ENCODE measurements at regions not wholly inside any gene's neighbourhood (a gene's known extent, or its start where the extent isn't known, plus 50 kb on each side); places are given as distances from the start of the nearest gene placed in this dataset.
"Not testable (repeated sequence)": the region's sequence is repeated elsewhere in the genome, so short reads cannot be mapped to it uniquely, and the experiment has no call there.

DNA sequence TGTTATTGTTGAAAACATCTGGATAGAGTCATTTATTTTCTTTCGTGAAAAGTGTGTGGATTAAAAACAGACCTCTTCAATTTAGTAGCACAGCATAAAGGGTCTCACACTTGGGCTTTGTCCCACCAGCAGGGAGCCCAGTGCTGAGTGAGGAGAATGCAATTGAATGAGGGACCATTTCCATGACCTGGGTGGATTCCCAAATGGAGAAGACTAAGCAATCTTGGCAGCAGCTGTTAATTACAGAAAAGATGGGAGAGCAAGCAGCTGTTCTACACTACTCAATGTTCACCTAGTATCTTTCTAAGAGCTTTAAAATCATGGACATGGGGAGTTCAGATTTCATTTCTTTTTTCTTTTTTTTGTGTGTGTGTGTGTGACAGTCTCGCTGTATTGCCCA is 121.8 kb upstream of the FN1 start:
- H3K9me3 ChIP-seq (ENCODE audit: control insufficient read depth, insufficient read depth, low read length): peaks cover 2% of the 10 kb centered on the region; the same call in 1 of the 2 replicates
- H3K4me1 ChIP-seq (ENCODE audit: insufficient read depth, low read length): no peaks in the 10 kb centered on the region
- no peaks in the 10 kb centered on the region; the same call in 1 of the 2 replicates for H3K36me3 ChIP-seq (ENCODE audit: insufficient read depth, low read length)
- no peak overlapping the region for H3K9ac ChIP-seq (ENCODE audit: low read depth, low read length)

DNA sequence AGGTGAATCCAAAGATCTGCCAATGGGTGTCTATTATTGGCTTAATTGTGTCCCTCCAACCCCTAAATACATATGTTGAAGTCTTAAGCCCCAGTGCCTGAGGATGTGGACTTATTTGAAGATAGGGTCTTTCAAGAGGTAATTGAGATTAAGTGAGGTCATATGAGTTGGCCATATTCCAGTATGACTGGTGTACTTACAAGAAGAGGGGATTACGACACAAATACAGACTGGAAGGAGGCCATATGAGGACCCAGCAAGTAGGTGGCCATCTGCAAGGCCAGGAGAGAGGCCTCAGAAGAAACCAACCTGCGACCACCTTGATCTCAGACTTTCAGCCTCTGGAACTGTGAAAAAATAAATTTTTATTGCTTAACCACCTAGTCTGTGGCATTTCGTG is 121.1 kb upstream of the FN1 start:
- Histone ChIP-seq H3K9ac (ENCODE audit: low read depth, low read length) (no peak overlapping the region), H3K9me3 (ENCODE audit: control insufficient read depth, insufficient read depth, low read length) (peaks cover 2% of the 10 kb centered on the region; the same call in 1 of the 2 replicates), H3K36me3 (ENCODE audit: insufficient read depth, low read length) (no peaks in the 10 kb centered on the region; the same call in 1 of the 2 replicates), H3K4me1 (ENCODE audit: insufficient read depth, low read length) (no peaks in the 10 kb centered on the region)

DNA sequence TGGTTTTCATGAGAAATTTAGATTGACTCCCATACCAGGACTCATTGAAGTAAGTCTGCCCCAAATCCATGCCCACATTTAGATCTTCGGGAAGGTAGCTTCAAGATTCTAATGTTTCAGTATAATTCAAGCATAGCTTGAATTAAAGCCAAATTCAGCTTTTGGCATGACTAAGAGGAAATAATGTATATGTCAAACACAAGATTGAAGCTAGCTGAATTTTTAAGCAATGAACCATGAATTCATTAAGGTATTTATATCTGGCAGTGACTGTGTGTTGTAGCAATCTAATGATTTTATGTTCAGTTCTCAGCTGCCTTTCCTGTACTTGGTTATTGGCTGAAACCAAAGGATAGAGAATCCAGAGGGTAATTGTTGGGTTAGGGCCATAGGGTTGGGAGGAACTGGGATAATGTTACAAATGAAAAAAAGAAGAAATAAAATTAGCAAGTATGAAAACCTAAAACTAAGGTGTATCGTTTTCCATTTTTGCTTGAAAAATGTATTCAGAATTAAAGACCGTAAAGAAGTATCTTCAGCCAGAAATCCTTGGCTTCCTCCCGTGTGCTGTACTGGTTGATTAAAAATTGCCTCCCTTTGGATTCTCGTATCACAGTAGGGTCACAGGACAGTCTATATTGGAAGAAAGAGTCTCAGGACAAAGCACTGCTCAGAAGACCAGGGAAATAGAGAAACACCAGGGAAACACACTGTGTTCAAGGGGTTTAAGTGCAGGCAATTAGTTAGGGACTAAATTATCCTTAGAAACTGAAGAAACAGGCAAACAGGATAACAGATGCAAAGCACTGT is 119.0 kb upstream of the FN1 start:
- no peaks in the 10 kb centered on the region for H3K4me1 ChIP-seq (ENCODE audit: insufficient read depth, low read length)
- no peaks in the 10 kb centered on the region; the same call in 1 of the 2 replicates for H3K36me3 ChIP-seq (ENCODE audit: insufficient read depth, low read length)
- no peak overlapping the region for H3K9ac ChIP-seq (ENCODE audit: low read depth, low read length)
- peaks cover 2% of the 10 kb centered on the region; the same call in 1 of the 2 replicates for H3K9me3 ChIP-seq (ENCODE audit: control insufficient read depth, insufficient read depth, low read length)

DNA sequence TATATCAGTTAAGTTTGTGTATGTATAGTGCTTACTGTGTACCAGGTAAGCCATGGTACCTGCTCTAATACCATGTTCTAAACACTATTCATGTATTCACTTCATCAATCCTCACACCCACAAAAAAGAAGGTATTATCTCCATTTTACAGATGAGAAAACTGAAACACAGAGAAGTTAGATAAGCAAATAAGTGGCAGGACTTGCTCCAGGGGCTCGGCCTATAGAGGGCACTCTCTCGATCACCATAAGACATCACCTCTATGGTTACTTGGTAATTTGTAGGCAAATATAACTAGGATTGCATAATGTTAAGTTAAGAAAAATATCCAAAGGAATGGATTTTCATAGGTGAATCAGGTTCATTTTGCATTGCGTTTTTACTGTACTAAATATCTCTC is 118.1 kb upstream of the FN1 start:
- Histone ChIP-seq H3K9ac (ENCODE audit: low read depth, low read length) (no peak overlapping the region), H3K9me3 (ENCODE audit: control insufficient read depth, insufficient read depth, low read length) (peaks cover 2% of the 10 kb centered on the region; the same call in 1 of the 2 replicates), H3K4me1 (ENCODE audit: insufficient read depth, low read length) (peaks cover 4% of the 10 kb centered on the region; the same call in 1 of the 2 replicates), H3K36me3 (ENCODE audit: insufficient read depth, low read length) (no peaks in the 10 kb centered on the region)

DNA sequence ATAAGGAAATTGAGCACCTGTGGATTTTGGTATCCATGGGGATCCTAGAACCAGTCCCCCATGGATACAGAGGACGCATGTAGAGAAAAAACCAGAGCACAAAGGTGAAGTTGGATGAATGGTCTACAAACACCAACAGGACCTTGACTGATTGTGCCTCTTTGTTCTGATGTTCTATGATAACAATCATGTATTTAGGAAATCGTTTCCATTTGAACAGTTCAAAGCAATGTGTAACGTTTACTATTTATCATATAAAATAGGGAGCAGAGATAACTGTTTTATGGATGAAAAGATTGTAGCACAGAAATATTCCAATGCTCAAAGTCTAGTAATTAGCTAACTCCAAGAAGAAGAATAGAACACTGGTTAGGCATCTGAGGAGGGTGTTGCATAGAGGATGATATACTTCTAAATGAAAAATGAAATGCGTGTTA is 116.3 kb upstream of the FN1 start:
- no peaks in the 10 kb centered on the region for H3K9me3 ChIP-seq (ENCODE audit: control insufficient read depth, insufficient read depth, low read length)
- no peak overlapping the region for H3K9ac ChIP-seq (ENCODE audit: low read depth, low read length)
- no peaks in the 10 kb centered on the region for H3K36me3 ChIP-seq (ENCODE audit: insufficient read depth, low read length)
- peaks cover 9% of the 10 kb centered on the region; the same call in 1 of the 2 replicates for H3K4me1 ChIP-seq (ENCODE audit: insufficient read depth, low read length)

DNA sequence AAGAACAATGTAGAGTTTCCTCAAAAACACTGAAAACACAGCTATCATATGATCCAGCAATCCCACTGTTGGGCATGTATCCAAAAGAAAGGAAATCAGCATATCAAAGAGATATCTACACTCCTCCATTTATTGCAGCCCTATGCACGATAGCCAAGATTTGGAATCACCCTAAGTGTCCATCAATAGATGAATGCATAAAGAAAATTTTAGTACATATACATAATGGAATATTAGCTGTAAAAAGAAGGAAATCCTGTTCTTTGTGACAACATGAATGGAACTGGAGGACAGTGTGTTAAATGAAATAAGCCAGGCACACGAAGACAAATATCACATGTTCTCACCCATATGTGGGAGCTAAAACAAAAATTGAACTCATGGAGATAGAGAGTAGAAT is 114.5 kb upstream of the FN1 start:
- H3K4me1 ChIP-seq (ENCODE audit: insufficient read depth, low read length): peaks cover 18% of the 10 kb centered on the region; the same call in 1 of the 2 replicates
- no peaks in the 10 kb centered on the region for H3K9me3 ChIP-seq (ENCODE audit: control insufficient read depth, insufficient read depth, low read length)
- H3K36me3 ChIP-seq (ENCODE audit: insufficient read depth, low read length): no peaks in the 10 kb centered on the region
- no peak overlapping the region for H3K9ac ChIP-seq (ENCODE audit: low read depth, low read length)

DNA sequence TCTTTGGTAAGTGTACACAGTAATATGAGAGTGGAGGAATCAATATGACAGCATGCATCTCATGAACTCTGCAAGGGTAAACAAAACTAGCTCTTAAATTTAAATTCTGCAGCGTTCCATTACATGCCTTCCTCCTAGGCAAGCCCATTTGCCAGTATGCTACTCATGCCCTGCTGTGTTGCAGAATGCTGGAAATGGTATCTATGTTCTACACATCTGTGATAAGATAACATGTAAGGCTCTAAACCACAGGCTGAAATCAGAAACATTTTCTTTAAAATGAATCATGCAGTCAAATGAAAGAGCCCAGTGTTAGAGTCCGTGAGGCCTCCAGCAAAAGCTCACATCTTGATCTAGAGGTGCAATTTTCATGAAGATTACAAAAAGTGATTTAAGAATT is 112.8 kb upstream of the FN1 start:
- H3K36me3 ChIP-seq (ENCODE audit: insufficient read depth, low read length): no peaks in the 10 kb centered on the region
- no peak overlapping the region for H3K9ac ChIP-seq (ENCODE audit: low read depth, low read length)
- H3K9me3 ChIP-seq (ENCODE audit: control insufficient read depth, insufficient read depth, low read length): no peaks in the 10 kb centered on the region
- H3K4me1 ChIP-seq (ENCODE audit: insufficient read depth, low read length): peaks cover 18% of the 10 kb centered on the region; the same call in 1 of the 2 replicates

DNA sequence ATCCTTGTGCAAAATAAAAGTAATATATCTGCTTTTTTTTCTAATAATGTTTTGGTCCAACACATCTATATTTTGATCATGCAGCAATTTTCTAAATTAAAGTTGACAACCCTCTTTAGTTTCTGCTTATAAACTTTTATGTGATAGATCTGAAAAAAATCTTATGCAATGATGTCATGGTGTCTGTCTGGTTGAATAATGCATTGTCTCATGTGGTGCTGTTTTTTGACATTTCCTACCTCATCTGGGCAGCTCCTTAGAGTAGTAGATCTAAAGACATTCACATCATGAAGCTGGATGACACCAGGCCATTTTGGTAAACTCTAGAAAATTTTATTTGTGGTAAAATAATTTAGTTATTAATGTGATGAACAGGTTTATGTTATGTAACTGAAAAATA is 106.8 kb upstream of the FN1 start:
- Histone ChIP-seq H3K4me1 (ENCODE audit: insufficient read depth, low read length) (peaks cover 9% of the 10 kb centered on the region; the same call in 1 of the 2 replicates), H3K9me3 (ENCODE audit: control insufficient read depth, insufficient read depth, low read length) (no peaks in the 10 kb centered on the region), H3K9ac (ENCODE audit: low read depth, low read length) (no peak overlapping the region), H3K36me3 (ENCODE audit: insufficient read depth, low read length) (no peaks in the 10 kb centered on the region)

DNA sequence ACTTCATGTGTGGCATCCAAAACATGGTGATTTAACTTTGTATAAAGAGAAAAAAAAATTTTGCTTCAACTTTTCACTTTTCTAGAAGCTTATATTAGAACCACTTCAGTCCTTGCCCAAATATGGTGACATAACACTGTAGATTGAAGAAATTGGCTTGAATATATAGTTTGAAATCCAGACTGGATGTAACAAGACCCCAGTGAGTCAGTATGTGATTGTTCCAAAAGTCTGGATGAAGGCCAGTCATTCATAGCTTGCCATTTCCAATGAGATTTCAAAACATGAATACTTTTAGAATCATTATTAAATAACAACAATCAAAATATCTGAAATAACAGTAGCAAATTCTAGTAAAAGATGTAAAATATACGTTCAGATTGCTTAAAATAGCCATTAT is 104.8 kb upstream of the FN1 start:
- Histone ChIP-seq H3K36me3 (ENCODE audit: insufficient read depth, low read length) (no peaks in the 10 kb centered on the region), H3K4me1 (ENCODE audit: insufficient read depth, low read length) (0 out of 2 replicates have a peak, but pooled peaks cover under 1% of the 10 kb centered on the region), H3K9ac (ENCODE audit: low read depth, low read length) (no peak overlapping the region), H3K9me3 (ENCODE audit: control insufficient read depth, insufficient read depth, low read length) (no peaks in the 10 kb centered on the region)

DNA sequence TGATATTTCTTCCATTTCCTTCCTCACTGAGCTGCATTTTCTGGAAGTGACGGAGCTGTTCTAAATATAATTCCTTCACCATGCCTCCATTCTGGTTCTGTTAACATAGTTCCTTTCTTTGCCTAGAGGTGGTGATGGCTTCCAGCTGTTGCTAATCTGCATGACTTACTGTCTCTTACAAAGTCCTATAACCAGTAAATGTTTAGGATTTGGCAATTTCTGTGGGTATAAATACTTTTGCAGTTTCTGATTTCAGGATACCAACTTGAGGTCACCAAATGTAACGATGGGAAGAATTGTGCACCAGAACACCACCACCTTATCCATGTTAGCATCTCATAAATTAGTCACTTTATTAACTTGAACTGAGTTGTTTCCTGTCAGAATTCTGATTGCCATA is 101.7 kb upstream of the FN1 start:
- Histone ChIP-seq H3K36me3 (ENCODE audit: insufficient read depth, low read length) (no peaks in the 10 kb centered on the region), H3K4me1 (ENCODE audit: insufficient read depth, low read length) (no peaks in the 10 kb centered on the region), H3K9ac (ENCODE audit: low read depth, low read length) (no peak overlapping the region), H3K9me3 (ENCODE audit: control insufficient read depth, insufficient read depth, low read length) (peaks cover 4% of the 10 kb centered on the region)

DNA sequence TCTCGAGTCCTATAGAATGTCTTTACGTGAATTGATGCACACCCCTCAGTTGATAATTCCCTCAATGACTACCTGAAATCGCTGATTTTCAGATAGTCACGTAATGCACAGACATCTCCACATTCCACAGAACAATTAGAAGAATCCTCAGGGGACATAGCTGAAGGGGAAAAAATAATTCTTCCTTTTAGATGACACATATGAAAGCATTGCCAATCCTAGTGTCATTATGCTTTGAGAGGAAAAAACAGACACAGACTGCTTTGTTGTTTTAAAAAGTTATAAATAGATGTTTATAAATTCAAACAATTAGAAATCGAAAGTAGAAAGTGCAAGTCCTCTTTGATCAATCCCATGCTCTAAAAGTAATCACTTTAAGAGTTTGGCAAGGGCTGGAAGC is 100.6 kb upstream of the FN1 start:
- H3K9me3 ChIP-seq (ENCODE audit: control insufficient read depth, insufficient read depth, low read length): peaks cover 4% of the 10 kb centered on the region
- no peak overlapping the region for H3K9ac ChIP-seq (ENCODE audit: low read depth, low read length)
- H3K36me3 ChIP-seq (ENCODE audit: insufficient read depth, low read length): no peaks in the 10 kb centered on the region
- H3K4me1 ChIP-seq (ENCODE audit: insufficient read depth, low read length): no peaks in the 10 kb centered on the region

DNA sequence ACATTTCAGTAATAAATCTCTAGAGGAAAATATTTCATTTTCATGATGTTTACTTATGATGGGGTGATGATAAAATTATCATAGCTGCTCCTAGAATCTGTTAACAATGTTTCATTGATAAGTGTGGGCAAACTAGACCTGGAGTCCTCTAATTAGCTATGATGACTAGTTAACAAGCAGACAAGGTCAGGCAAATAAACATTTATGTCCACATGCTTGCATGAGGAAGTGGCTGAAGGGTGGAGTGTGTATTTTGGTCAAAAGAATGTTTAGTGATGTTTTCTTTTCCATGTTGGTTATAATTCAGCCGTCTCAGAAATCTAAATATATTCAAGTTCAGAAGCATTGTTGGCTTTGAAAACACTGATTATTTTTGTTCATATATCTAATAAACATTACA is 99.9 kb upstream of the FN1 start:
- no peaks in the 10 kb centered on the region for H3K36me3 ChIP-seq (ENCODE audit: insufficient read depth, low read length)
- no peak overlapping the region for H3K9ac ChIP-seq (ENCODE audit: low read depth, low read length)
- peaks cover 4% of the 10 kb centered on the region for H3K9me3 ChIP-seq (ENCODE audit: control insufficient read depth, insufficient read depth, low read length)
- no peaks in the 10 kb centered on the region for H3K4me1 ChIP-seq (ENCODE audit: insufficient read depth, low read length)

DNA sequence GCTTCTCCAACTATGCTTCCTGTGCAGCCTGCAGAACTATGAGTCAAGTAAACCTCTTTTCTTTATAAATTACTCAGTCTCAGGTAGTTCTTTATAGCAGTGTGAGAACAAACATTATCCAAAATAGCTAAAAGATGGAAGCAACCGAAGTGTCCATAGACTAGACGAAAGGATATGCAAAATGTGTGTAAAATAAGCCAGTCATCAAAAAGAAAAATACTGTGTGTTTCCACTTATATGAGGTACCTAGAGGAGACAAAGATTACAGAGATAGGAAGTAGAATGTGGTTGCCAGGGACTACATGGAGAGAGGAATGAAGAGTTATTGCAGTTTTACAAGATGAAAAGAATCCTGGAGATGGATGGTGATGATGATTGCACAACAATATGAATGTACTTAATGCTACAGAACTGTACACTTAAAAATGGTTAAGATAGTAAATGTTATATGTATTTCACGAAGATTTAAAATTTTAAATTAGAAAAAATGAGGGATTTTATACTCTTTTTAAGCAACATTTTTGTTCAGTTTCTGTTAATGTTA is 99.3 kb upstream of the FN1 start:
- no peaks in the 10 kb centered on the region for H3K36me3 ChIP-seq (ENCODE audit: insufficient read depth, low read length)
- no peak overlapping the region for H3K9ac ChIP-seq (ENCODE audit: low read depth, low read length)
- no peaks in the 10 kb centered on the region for H3K4me1 ChIP-seq (ENCODE audit: insufficient read depth, low read length)
- H3K9me3 ChIP-seq (ENCODE audit: control insufficient read depth, insufficient read depth, low read length): peaks cover 4% of the 10 kb centered on the region

DNA sequence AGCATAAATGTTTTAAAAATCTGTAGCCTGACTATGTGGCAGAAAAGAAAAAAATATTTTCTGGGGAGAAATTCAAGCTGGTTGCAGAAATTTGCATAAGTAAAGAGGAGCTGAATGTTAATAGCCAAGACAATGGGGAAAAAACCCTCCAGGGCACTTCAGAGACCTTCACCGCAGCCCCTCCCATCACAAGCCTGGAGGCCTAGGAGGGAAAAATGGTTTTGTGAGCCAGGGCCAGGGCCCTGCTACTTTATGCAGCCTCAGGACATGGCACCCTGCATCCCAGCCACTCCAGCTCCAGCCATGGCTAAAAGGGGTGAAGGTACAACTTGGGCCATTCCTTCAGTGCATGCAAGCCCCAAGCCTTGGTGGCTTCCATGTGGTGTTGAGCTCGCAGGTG is 97.8 kb upstream of the FN1 start:
- H3K9me3 ChIP-seq (ENCODE audit: control insufficient read depth, insufficient read depth, low read length); H3K4me1 ChIP-seq (ENCODE audit: insufficient read depth, low read length); H3K36me3 ChIP-seq (ENCODE audit: insufficient read depth, low read length); H3K9ac ChIP-seq (ENCODE audit: low read depth, low read length): not testable (repeated sequence)

DNA sequence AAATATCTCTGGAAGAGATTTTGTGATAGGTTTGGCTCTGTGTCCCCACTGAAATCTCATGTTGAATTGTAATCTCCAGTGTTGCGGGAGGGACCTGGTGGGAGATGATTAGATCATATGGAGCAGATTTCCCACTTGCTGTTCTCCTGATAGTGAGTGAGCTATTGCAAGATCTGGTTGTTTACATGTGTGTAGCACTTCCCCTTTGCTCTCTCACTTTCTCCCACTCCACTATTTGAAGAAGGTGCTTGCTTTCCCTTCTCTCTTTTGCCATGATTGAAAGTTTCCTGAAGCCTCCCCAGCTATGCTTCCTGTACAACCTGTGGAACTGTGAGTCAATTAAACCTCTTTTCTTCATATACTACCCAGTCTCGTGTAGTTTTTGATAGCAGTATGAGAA is 97.0 kb upstream of the FN1 start:
- Histone ChIP-seq H3K9ac (ENCODE audit: low read depth, low read length) (no peak overlapping the region), H3K9me3 (ENCODE audit: control insufficient read depth, insufficient read depth, low read length) (peaks cover 4% of the 10 kb centered on the region), H3K4me1 (ENCODE audit: insufficient read depth, low read length) (no peaks in the 10 kb centered on the region), H3K36me3 (ENCODE audit: insufficient read depth, low read length) (no peaks in the 10 kb centered on the region)

All from ES-I3 (cell line).